KBM-7 (cell line): ENCODE measurements at regions not wholly inside any gene's neighbourhood (a gene's known extent, or its start where the extent isn't known, plus 50 kb on each side); places are given as distances from the start of the nearest gene placed in this dataset.

Source experiments
- DNase-seq: peaks from one replicate; pipeline ENCODE4 v3.0.0-alpha.2; 2015
- in situ Hi-C: fragments of 300-500 bp; cut with MboI; formaldehyde crosslinking; loops from 2 replicates; pipeline ENCODE4 v1.14.3; 2020; ENCODE audit warnings: low sequenced_read_pairs, low pct_unique_long_range_greater_than_20kb, mixed read lengths

GRCh38 chr11:44510372-44510771 is 55.1 kb upstream of the CD82 start:
- in situ Hi-C loops: no loop called here
- no peak for DNase-seq

DNA sequence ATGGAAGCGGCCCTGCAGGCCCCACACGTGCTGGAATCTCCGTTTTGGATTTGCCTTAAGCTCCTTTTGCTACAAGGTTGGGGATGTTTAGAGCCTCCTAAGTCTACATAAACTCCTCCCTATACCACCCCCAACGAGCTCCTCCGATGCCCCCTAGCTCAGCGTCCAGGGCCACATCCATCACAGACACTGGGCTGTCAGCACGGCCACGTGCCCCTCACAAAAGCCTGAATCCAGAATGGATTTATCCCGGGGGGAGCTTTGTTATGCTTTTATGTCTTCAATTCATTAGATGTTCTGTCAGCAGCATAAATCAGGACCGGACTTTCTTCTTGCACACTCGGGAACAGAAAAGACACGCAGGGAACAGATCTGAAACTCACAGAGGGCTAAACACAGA is 52.6 kb upstream of the CD82 start:
- in situ Hi-C loops: no loop called here
- DNase-seq: no peak

DNA sequence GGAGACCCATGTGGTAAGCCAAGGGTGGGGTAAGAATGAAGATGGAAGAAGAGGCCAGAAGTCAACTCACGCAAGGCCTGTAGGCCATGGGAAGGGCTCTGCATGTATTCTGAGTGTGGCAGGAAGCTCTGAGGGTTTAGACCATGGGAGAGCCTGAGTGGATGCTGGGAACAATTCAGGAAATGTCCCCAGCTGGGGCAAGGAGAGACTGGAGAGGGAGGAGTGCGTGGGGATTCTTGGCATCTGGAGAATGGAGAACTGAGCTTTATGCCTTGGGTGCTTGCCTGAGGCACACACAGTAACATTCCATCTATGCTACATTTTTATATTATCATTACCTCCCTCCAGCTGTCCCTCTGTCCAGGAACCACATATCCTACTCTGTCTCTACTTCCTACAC is 50.4 kb upstream of the CD82 start:
- in situ Hi-C loops: no loop called here
- DNase-seq: no peak
